SK-N-SH treated with all-trans-retinoic acid at 6 μM for 48 hours (cell line): ENCODE measurements at regions not wholly inside any gene's neighbourhood (a gene's known extent, or its start where the extent isn't known, plus 50 kb on each side); places are given as distances from the start of the nearest gene placed in this dataset.

Experiments
- ATAC-seq: fragments of 200-7000 bp; cut with Tn5 transposase; 3 replicates; pipeline ENCODE4 v1.9.1; 2020; ENCODE audit warnings: mild to moderate bottlenecking, moderate library complexity
- ARNTL ChIP-seq: fragments of 450-650 bp; formaldehyde crosslinking; IDR thresholded peaks from 2 replicates; pipeline ENCODE4 v1.5.0; 2020; ENCODE audit warnings: low read depth, mild to moderate bottlenecking, moderate library complexity, borderline replicate concordance
- BACH2 ChIP-seq: fragments of 250-450 bp; sonication (Bioruptor Pico); IDR thresholded peaks from 2 replicates; pipeline ENCODE4 v1.9.0; 2021; ENCODE audit warnings: mild to moderate bottlenecking, borderline replicate concordance
- CSDC2 ChIP-seq: fragments of 250-450 bp; sonication (Bioruptor Pico); IDR thresholded peaks from 2 replicates; pipeline ENCODE4 v1.5.0; 2020; ENCODE audit warnings: mild to moderate bottlenecking, moderate library complexity
- ESRRG ChIP-seq: fragments of 250-450 bp; sonication (Bioruptor Pico); IDR thresholded peaks from 2 replicates; pipeline ENCODE4 v1.6.1; 2021; ENCODE audit warnings: mild to moderate bottlenecking
- GLIS3 ChIP-seq: fragments of 250-450 bp; sonication (Bioruptor Pico); IDR thresholded peaks from 2 replicates; pipeline ENCODE4 v1.5.0; 2020; ENCODE audit warnings: mild to moderate bottlenecking, moderate library complexity
- ISL1 ChIP-seq: fragments of 250-450 bp; sonication (Bioruptor Pico); IDR thresholded peaks from 2 replicates; pipeline ENCODE4 v2.1.2; 2022; ENCODE audit warnings: mild to moderate bottlenecking, moderate library complexity
- OSR1 ChIP-seq: fragments of 250-450 bp; sonication (Bioruptor Pico); IDR thresholded peaks from 2 replicates; pipeline ENCODE4 v1.8.0; 2022; ENCODE audit warnings: moderate library complexity, mild to moderate bottlenecking, inconsistent platforms
- PPARA ChIP-seq: fragments of 250-450 bp; sonication (Bioruptor Pico); IDR thresholded peaks from 2 replicates; pipeline ENCODE4 v1.5.0; 2020; ENCODE audit warnings: mild to moderate bottlenecking, borderline replicate concordance
- RARB ChIP-seq: fragments of 250-450 bp; sonication (Bioruptor Pico); IDR thresholded peaks from 2 replicates; pipeline ENCODE4 v1.8.0; 2021; ENCODE audit warnings: mild to moderate bottlenecking, moderate library complexity
- SNAI2 ChIP-seq: fragments of 250-450 bp; sonication (Bioruptor Pico); IDR thresholded peaks from 2 replicates; pipeline ENCODE4 v1.5.0; 2020; ENCODE audit warnings: mild to moderate bottlenecking, moderate library complexity
- TCF4 ChIP-seq: fragments of 250-450 bp; sonication (Bioruptor Pico); IDR thresholded peaks from 2 replicates; pipeline ENCODE4 v1.8.0; 2021; ENCODE audit warnings: mild to moderate bottlenecking, moderate library complexity, borderline replicate concordance
- TOX ChIP-seq: fragments of 250-450 bp; sonication (Bioruptor Pico); IDR thresholded peaks from 2 replicates; pipeline ENCODE4 v1.8.0; 2021; ENCODE audit warnings: mild to moderate bottlenecking, moderate library complexity, borderline replicate concordance
- ZC3H10 ChIP-seq: fragments of 250-450 bp; sonication (Bioruptor Pico); IDR thresholded peaks from 2 replicates; pipeline ENCODE4 v1.5.1; 2021; ENCODE audit warnings: mild to moderate bottlenecking, moderate library complexity
- ZFP3 ChIP-seq: fragments of 250-450 bp; sonication (Bioruptor Pico); IDR thresholded peaks from 2 replicates; pipeline ENCODE4 v1.5.0; 2020; ENCODE audit warnings: mild to moderate bottlenecking, moderate library complexity
- ZFP30 ChIP-seq: fragments of 450-650 bp; formaldehyde crosslinking; IDR thresholded peaks from 2 replicates; pipeline ENCODE4 v1.5.0; 2022; ENCODE audit warnings: mild to moderate bottlenecking, moderate library complexity
- ZNF565 ChIP-seq: fragments of 450-650 bp; formaldehyde crosslinking; conservative IDR thresholded peaks from 2 replicates; pipeline ENCODE4 v1.5.0; 2020; ENCODE audit warnings: low read depth, mild to moderate bottlenecking, moderate library complexity
- ZNF70 ChIP-seq: fragments of 450-650 bp; formaldehyde crosslinking; IDR thresholded peaks from 2 replicates; pipeline ENCODE4 v1.5.0; 2020; ENCODE audit warnings: mild to moderate bottlenecking, moderate library complexity
- ZNF8 ChIP-seq: fragments of 450-650 bp; formaldehyde crosslinking; IDR thresholded peaks from 2 replicates; pipeline ENCODE4 v1.5.0; 2020; ENCODE audit warnings: mild to moderate bottlenecking, moderate library complexity
- TF ChIP-seq, protein P1 (sequence below): fragments of 250-450 bp; sonication (Bioruptor Pico); IDR thresholded peaks from 2 replicates; pipeline ENCODE4 v1.5.1; 2021; ENCODE audit warnings: mild to moderate bottlenecking, moderate library complexity
- TF ChIP-seq, protein P2 (sequence below): fragments of 250-450 bp; sonication (Bioruptor Pico); IDR thresholded peaks from 2 replicates; pipeline ENCODE4 v1.8.0; 2020; ENCODE audit warnings: mild to moderate bottlenecking, moderate library complexity, borderline replicate concordance
- TF ChIP-seq, protein P3 (sequence below): fragments of 250-450 bp; sonication (Bioruptor Pico); IDR thresholded peaks from 2 replicates; pipeline ENCODE4 v1.5.0; 2020; ENCODE audit warnings: mild to moderate bottlenecking, moderate library complexity
- TF ChIP-seq, protein P4 (sequence below): fragments of 250-450 bp; sonication (Bioruptor Pico); IDR thresholded peaks from 2 replicates; pipeline ENCODE4 v1.5.1; 2020; ENCODE audit warnings: low read depth, mild to moderate bottlenecking, moderate library complexity

DNA sequence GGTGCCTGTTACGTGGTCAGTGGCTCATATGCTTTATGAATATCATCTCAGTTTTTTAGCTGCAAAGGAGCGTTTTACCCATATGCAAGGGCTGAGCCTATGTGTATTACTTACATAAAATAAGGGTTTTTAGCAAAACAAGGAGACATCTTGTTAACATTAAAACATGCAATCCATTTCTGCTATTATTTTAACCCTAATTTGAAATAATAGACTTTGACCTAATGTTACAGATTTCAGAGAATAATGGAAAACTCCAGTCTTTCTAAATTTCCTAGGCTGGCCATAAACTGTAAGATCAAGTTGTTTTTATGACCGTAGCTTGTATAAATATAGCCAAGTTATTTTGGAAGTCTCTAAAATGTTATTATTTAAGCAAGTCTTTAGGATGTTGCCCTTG lies 121.1 kb upstream of the SEMA6A start:
- no peak for TF ChIP-seq ZFP3 (CRISPR knock-in tag)
- no peak for TF ChIP-seq ZNF8 (CRISPR knock-in tag)
- no peak for TF ChIP-seq TCF4 (CRISPR knock-in tag)
- TF ChIP-seq, protein P1, sequence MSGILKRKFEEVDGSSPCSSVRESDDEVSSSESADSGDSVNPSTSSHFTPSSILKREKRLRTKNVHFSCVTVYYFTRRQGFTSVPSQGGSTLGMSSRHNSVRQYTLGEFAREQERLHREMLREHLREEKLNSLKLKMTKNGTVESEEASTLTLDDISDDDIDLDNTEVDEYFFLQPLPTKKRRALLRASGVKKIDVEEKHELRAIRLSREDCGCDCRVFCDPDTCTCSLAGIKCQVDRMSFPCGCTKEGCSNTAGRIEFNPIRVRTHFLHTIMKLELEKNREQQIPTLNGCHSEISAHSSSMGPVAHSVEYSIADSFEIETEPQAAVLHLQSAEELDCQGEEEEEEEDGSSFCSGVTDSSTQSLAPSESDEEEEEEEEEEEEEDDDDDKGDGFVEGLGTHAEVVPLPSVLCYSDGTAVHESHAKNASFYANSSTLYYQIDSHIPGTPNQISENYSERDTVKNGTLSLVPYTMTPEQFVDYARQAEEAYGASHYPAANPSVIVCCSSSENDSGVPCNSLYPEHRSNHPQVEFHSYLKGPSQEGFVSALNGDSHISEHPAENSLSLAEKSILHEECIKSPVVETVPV (CRISPR knock-in tag) = no peak
- no peak for TF ChIP-seq TOX (CRISPR knock-in tag)
- TF ChIP-seq, protein P2, sequence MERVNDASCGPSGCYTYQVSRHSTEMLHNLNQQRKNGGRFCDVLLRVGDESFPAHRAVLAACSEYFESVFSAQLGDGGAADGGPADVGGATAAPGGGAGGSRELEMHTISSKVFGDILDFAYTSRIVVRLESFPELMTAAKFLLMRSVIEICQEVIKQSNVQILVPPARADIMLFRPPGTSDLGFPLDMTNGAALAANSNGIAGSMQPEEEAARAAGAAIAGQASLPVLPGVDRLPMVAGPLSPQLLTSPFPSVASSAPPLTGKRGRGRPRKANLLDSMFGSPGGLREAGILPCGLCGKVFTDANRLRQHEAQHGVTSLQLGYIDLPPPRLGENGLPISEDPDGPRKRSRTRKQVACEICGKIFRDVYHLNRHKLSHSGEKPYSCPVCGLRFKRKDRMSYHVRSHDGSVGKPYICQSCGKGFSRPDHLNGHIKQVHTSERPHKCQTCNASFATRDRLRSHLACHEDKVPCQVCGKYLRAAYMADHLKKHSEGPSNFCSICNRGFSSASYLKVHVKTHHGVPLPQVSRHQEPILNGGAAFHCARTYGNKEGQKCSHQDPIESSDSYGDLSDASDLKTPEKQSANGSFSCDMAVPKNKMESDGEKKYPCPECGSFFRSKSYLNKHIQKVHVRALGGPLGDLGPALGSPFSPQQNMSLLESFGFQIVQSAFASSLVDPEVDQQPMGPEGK (CRISPR knock-in tag) = no peak
- TF ChIP-seq ZFP30 = no peak
- TF ChIP-seq ISL1 (CRISPR knock-in tag) = no peak
- ATAC-seq = no peak

DNA sequence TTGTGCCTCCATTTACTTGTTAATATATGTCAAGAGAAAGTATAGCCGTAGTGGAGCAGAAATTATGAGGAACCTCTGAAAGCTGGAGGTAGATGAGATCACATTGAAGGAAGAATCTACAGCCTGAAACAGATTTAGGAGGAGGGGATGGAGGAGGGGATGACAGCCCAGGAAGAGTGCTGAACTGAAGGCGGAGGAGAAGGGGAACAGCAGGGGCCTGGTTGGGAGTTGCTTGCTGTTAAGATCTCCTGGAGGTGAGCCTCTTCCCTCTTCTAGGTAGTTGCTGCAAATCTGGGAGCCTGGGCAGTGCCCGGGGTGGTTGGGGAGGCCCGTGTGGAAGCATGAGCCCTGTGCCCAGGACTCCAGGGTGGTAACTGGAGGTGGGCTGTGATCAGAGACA lies 111.8 kb upstream of the SEMA6A start:
- ATAC-seq = no peak
- TF ChIP-seq RARB (CRISPR knock-in tag) = no peak
- TF ChIP-seq ZC3H10 (CRISPR knock-in tag) = no peak
- TF ChIP-seq GLIS3 (CRISPR knock-in tag) = no peak
- TF ChIP-seq, protein P3, sequence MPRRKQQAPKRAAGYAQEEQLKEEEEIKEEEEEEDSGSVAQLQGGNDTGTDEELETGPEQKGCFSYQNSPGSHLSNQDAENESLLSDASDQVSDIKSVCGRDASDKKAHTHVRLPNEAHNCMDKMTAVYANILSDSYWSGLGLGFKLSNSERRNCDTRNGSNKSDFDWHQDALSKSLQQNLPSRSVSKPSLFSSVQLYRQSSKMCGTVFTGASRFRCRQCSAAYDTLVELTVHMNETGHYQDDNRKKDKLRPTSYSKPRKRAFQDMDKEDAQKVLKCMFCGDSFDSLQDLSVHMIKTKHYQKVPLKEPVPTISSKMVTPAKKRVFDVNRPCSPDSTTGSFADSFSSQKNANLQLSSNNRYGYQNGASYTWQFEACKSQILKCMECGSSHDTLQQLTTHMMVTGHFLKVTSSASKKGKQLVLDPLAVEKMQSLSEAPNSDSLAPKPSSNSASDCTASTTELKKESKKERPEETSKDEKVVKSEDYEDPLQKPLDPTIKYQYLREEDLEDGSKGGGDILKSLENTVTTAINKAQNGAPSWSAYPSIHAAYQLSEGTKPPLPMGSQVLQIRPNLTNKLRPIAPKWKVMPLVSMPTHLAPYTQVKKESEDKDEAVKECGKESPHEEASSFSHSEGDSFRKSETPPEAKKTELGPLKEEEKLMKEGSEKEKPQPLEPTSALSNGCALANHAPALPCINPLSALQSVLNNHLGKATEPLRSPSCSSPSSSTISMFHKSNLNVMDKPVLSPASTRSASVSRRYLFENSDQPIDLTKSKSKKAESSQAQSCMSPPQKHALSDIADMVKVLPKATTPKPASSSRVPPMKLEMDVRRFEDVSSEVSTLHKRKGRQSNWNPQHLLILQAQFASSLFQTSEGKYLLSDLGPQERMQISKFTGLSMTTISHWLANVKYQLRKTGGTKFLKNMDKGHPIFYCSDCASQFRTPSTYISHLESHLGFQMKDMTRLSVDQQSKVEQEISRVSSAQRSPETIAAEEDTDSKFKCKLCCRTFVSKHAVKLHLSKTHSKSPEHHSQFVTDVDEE = no peak
- no peak for TF ChIP-seq ZNF70 (CRISPR knock-in tag)
- TF ChIP-seq TOX (CRISPR knock-in tag) = no peak
- TF ChIP-seq SNAI2 (CRISPR knock-in tag) = no peak

DNA sequence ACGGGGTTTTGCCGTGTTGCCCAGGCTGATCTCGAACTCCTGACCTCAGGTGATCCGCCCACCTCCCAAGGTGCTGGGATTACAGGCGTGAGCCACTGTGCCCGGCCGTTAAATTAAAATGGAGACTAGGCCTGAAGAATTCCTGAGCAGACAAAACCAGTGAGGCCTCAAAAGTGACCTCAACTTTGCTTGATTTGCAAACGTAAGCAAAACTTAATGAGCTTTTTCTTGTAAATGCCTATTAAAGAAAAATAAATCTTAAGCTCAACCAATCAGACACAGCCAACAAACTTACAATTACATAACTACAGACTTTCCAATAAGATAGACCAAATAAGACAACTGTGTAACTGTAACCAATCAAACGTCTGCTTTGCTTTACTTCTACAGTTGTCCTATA lies 111.3 kb upstream of the SEMA6A start:
- TF ChIP-seq, protein P2 (CRISPR knock-in tag) = no peak
- no peak for TF ChIP-seq PPARA
- TF ChIP-seq GLIS3 (CRISPR knock-in tag) = no peak
- no peak for TF ChIP-seq OSR1 (CRISPR knock-in tag)
- TF ChIP-seq RARB (CRISPR knock-in tag) = no peak
- no peak for ATAC-seq

DNA sequence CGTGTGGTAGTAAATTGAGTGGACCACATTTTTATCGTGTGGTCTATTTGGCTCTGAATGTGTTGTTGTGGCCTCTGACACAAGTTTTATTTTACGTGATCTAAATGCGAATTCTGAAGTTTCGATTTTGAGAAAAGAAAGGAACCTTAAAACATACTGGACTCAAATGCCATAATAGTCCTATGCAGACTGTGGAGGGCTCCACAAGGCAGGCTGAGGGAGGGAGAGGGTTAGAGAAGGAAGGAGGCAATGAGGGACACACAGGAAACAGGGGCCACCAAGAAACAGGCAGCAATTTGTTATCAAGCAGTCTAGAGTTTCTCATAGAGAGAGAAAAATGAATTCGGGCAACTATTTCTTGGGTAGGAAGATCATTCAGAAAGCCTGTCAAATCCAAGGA lies 110.4 kb upstream of the SEMA6A start:
- no peak for ATAC-seq
- TF ChIP-seq BACH2 (CRISPR knock-in tag) (no peak), RARB (CRISPR knock-in tag) (no peak), GLIS3 (CRISPR knock-in tag) (no peak), SNAI2 (CRISPR knock-in tag) (no peak), ZNF8 (CRISPR knock-in tag) (no peak), ESRRG (no peak), ZNF565 (CRISPR knock-in tag) (no peak), CSDC2 (CRISPR knock-in tag) (no peak), ZC3H10 (CRISPR knock-in tag) (no peak), ZFP3 (CRISPR knock-in tag) (no peak), TCF4 (CRISPR knock-in tag) (no peak), ARNTL (no peak)
- TF ChIP-seq, protein P3 = no peak
- TF ChIP-seq, protein P4, sequence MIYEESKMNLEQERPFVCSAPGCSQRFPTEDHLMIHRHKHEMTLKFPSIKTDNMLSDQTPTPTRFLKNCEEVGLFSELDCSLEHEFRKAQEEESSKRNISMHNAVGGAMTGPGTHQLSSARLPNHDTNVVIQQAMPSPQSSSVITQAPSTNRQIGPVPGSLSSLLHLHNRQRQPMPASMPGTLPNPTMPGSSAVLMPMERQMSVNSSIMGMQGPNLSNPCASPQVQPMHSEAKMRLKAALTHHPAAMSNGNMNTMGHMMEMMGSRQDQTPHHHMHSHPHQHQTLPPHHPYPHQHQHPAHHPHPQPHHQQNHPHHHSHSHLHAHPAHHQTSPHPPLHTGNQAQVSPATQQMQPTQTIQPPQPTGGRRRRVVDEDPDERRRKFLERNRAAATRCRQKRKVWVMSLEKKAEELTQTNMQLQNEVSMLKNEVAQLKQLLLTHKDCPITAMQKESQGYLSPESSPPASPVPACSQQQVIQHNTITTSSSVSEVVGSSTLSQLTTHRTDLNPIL (CRISPR knock-in tag) = no peak
- TF ChIP-seq, protein P1 (CRISPR knock-in tag) = no peak
